ENCODE measurements at regions not wholly inside any gene's neighbourhood (a gene's known extent, or its start where the extent isn't known, plus 50 kb on each side); places are given as distances from the start of the nearest gene placed in this dataset.
"Not testable (repeated sequence)": the region's sequence is repeated elsewhere in the genome, so short reads cannot be mapped to it uniquely, and the experiment has no call there.

DNA sequence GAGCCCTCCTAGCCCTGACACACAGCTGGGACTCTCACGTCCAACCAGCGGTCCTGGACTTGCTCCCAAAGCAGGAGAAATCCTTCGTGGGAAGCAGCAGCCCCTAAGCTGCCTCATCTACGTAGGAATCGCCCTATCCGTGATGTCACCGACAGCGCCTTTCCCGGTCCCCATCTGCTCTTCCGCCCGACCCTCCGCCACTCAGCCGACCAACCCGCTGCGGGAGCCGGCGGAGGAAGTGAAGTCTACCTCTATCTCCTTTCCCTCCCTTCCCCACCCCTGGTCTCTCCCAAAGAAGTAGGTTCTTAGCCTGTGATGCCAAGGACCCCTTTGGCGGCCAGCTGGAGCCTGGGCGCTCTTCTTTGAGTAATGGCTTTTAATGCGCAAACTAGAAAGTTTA lies 272.1 kb downstream of the FAM72C start:
- no peak for DNase-seq (ENCODE audit: low read depth)

DNA sequence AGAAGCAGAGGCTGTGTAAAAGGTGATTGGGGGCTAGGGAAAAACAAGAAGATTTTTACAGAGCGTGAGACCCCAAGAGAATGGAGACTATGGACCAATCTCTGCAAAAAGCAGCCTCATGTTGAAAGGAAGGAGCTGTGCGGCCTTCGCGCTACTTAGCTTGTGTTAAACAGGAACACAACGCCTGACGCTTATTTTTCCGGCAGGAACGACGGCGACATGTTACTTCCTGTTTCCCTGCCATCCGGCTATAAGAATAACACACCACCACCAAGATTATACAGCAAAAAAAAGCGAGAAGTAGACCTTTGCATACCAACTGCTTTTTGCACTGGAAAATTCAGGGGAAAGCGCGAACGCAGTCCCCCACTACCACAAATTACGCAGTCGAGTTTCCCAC lies 272.7 kb downstream of the FAM72C start:
- no peak for DNase-seq (ENCODE audit: low read depth)

DNA sequence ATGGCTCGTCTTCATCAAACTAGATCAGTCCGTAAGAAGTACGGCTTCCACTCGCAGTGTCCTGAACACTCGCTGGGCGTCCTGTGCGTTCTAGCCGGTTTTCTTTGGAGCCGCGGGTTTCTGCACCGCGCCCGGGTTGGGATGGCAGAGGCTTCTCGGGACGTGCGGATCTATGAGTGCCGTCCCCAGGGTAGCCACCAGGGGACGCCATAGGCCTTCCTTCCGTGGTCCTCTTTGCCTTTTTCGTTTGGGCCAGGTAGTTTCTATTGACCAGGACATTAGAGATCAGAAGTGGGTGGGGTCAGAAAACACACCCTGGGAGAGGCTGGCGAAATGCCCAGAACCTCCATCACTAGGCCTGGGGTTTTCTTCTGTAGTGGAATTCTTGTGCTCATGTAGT lies 273.8 kb downstream of the FAM72C start:
- DNase-seq (ENCODE audit: low read depth): no peak

DNA sequence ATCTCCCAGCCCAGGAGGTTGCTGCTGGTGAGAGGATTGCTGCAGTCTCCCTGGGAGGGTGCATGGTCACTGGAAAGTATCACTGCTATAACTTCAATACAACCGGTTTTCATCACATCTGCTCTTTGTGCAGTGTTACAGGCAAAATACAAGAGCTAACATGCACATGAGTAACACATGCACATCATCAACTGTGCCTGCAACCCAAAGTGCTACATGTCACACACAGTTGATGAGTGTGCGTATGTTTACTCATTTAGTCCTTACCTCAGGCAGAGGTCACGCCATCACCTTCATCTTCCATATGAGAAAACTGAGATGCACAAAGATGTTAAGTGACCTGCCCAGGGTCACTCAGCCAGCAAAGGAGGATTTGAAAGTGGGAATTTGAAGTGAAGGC lies 277.7 kb downstream of the FAM72C start:
- DNase-seq (ENCODE audit: low read depth): no peak

DNA sequence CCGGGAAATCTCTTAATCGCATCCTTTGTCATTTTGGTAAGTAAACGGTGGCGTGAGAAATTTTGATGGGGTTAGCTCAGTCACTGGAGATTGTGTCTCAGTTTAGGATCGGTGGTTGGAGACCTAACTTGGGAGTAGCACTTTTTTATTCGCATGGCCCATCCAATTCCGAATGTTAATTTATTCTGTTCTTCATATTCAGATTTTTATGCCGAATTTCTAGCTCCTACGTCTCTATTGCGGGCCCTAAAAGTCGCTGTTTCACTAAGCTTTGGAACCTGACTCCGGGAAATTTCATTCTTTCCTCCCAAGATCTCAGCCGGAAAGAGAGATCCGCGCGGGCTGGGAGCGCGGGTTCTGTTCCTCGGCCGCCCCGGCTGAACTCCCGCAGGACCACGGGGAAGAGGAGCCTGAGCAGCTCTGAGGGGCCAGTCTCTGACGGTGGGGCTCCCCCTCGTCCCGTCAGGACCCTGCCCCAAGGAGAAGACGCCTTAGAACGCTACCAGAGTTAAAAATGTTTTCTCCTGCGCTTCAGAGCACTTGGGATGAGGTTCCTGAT lies 279.7 kb downstream of the FAM72C start:
- no peak for DNase-seq (ENCODE audit: low read depth)

DNA sequence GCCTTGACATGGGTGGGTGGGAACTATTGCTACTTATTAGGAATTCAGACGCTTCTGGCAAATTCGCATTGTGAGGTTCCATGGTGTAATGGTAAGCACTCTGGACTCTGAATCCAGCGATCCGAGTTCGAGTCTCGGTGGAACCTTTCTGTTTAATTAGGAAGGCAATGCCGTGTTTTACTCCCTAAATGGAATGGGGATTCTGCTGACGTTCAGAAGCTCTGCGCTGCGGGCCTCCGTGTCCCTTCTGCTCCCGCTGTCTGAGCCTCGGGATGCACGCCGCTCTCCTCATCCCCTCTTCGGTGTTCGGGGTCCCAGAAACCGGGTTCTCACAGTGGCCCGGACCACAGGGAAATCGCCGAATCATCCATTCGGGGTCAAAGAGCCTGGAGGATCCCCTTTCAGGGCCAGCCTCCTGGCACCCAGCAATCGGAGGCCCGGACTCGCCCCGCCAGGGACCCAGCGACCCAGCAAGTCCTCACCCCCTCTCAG lies 280.3 kb downstream of the FAM72C start:
- no peak for DNase-seq (ENCODE audit: low read depth)

DNA sequence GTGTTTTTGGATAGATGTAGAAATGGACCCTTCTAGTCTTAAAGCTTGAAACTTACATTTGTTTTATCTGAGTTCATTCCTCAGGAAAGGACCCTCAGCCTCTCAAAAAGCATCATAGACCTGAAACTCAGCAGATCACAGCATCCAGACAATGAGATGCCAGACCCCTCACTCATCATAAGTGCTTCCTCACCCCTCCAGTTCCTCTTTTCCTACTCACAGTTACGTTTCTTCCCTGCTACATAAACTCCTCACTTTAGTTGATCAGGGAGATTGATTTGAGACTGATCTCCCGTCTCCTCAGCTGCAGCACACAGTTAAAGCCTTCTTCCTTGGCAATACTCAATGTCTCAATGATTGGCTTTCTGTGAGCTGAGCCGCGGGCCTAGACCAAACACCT lies 282.0 kb downstream of the FAM72C start:
- DNase-seq (ENCODE audit: low read depth): no peak

DNA sequence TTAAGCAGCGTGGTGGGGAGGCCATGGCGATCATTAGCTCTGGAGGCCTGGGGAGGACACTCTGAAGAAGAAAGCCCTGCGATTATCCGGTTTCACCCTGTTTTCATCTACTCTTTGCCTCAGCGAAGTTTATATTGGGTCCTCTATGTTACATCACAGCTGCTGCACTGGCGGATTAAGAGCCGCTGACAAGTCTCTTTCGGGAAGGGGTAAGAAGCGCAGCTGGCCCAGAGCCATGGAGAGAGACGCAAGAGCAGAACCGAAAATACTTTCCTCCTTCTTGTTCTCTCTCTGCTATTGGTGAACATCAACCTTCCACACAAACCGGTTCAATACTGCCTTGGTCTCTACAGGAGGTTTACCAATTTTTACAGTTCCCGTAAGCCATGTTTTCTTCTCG lies 291.5 kb downstream of the FAM72C start:
- no peak for DNase-seq (ENCODE audit: low read depth)

DNA sequence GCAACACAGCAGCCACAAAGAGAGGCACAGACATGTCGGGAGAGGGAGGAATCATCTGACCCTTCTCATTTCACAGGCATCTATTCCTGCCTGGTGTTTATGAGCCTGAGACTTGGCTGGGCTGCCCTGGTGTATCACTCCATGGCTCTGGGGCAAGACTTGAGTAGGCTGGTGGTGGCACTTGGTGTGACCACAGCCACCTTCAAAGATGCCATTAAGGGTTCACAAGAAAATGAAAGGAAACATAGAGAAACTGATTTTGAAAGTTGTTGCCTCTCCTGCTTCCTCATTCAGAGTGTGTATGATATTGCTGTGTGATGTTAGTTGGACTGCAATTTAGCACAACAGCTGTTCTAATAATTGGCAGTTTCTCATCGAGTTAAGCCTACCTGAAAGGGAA lies 298.8 kb downstream of the FAM72C start:
- no peak for DNase-seq (ENCODE audit: low read depth)

DNA sequence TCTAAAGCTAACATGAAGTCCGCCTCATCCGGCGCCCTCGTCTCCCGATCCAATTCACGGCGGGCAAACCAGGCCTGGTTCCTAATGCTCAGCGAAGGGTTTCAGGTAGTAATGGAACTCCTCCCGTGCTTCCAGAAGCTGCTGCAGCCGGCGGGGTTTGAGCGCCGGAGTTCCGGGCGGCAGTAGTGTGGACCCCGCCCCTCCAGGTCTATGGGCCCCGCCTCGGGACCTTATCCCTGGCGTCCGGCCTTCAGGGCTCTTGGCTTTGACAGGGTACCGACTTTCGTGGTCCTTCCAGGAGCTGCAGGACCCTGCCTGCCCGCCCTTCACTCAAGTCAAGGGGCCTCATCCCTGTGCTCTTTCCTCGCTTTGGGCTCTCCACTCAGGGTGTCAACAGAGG lies 304.1 kb downstream of the FAM72C start:
- no peak for DNase-seq (ENCODE audit: low read depth)

DNA sequence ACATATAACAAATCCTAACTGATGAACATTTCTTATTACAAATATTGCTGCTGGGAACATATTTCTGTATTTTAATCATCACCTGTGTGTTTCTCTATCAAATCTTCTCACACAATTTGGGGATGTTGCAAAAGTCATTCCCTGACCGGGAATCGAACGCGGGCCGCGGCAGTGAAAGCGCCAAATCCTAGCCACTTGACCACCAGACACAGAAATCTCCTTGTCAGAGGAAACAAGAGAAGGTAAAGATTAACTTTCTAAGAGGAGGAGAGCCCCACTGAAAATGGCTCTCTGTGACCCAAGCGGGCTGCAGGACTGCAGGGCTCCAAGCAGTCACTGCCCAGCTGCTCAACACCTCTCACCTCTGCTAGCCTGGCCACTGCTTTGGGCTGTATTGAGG lies 304.9 kb downstream of the FAM72C start:
- DNase-seq (ENCODE audit: low read depth): no peak

DNA sequence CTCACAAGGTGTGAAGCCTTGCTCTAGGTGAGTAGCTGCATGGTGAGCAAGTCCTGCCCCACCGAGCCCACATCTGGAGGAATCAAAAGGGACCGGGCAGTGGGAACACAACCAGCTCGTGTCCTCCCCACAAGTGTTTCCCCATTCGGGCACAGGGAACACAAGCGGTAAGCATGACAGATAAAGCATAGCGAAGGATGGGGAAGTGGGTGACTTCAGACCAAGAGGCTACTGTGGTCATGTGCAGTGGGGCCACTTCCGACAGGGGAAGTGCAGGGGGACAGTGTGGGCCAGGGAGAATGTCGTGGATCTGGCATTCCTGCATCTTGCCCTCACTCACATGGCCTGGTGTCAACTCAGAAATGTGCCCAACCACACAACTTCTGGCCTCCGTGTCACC lies 306.2 kb downstream of the FAM72C start:
- DNase-seq (ENCODE audit: low read depth): no peak

DNA sequence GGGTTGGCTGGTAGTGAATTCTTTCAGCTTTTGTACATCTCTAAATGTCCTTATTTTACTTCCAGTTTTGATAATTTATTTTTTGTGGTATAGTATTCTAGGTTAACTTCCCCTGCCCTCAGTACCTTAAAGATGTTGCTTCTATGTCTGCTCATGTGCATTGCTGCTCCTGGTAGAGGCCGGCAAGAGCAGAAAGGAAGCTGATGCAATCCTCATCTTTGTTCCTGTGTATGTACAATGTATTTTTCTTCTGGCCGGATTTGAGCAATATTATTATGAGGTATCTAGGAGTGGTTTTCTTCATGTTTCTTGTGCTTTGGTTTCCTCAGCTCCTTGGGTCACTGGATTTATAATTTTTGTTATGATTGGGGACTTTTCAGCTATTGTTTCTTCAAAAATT lies 308.7 kb downstream of the FAM72C start:
- not testable (repeated sequence) for DNase-seq (ENCODE audit: low read depth)

DNA sequence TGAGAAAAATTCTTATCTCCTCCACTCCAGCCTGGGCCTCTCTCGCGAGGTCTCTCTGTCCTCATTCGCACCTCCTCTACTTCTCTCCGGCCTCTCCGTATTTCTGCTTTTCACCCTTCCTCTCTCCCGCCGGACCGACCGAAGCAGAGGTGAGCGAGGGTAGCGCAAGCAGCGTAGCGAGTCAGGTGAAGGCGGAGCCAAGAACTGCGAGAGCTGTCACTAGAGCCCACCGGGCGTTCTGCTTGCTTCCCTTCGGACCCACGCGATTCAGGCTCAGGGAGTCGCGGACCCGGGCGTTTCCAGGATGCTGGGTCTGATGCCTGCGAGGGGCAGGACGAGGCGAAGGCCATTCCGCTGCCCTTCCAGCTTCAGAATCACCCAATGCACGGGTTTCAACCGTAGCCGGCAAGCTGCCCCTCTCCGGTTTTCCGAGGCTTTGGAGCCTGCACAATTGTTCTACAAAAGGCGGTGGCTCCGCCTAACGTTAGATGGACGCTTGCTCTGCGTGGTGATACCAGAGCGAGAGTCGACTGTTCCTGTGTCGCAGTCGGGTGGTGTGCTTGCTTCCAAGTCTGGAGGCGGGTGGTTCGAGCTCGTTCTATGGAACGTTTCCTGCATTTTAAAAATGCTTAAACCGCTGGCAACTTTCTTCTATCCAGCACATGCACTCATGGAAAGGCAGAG lies 310.2 kb downstream of the FAM72C start:
- no peak for DNase-seq (ENCODE audit: low read depth)

DNA sequence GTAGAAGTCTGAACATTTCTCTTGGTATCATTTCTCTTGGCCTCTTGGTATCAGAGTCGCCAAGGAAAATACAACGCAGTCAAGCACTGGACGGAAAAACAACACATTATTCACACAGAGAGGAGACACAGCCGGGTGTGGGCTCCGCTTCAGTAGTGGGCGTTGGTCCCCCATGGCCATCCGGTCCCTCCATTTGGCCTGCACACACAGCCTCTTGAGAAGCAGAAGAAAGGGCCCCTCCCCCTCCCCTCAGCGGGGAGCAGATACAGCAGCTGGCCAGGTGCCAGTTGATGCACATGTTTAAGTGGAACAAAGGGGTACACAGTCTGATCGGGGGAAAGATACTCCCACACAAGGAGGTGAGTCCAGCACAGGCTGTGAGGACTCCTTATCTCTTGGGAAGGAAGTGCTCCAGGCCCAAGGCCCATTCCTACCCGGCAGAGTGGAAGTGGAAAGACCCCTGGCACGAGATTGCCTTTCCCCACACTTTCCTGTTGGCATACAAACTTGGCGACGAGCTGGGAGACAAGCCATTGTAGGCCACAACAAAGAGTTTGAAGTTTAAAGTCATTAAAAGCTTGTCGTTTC lies 311.3 kb downstream of the FAM72C start:
- DNase-seq (ENCODE audit: low read depth): no peak

DNA sequence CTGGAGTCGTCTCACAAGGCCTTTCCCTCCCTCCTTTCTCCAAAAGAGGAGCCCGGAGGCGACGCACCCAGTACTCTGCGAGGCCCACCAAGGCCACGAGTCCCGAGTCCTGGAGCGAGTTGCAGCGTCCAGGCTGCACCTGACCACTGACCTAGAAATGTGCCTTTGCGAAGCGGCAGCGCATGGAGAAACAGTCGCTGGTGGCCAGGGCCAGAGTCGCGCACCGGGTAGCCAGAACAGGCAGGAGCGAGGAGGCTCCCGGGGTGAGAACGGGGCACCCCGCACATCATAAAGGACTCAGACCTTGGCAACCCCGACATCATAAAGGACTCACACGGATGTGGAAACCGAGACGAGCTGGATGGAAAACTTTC lies 318.4 kb downstream of the FAM72C start:
- DNase-seq (ENCODE audit: low read depth): no peak

DNA sequence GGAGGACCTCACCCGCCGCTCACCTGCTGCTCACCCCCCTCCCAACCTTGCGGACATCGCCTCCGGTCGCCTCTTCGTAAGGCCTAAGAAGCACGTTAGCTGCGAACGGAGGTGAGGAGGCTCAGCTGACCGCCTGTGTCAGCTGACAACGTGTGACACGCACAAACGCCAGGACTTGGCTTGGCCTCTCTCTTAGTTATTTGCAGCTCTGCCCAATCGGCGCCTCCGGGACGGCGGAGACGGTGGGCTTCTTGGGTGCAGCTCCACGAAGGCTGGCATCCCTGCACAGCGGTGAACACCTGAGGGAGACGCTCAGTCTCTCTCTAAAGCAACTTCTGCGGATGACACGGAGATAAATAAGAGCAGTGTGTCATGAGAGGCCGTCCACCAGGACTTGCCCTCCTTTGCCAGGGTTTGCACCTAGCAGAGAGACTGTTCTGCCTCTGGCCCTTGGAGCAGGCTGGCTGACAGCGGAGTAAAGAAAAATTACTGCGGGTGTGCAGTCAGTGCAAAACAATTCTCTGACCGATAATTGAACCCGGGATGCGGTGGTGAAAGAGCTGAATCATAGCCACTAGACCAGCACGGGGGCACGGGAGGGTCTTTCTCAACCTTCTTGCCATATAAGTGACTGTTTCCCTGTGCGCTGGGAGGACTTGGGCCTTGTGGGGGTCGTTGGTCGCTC lies 318.9 kb downstream of the FAM72C start:
- DNase-seq (ENCODE audit: low read depth): no peak

DNA sequence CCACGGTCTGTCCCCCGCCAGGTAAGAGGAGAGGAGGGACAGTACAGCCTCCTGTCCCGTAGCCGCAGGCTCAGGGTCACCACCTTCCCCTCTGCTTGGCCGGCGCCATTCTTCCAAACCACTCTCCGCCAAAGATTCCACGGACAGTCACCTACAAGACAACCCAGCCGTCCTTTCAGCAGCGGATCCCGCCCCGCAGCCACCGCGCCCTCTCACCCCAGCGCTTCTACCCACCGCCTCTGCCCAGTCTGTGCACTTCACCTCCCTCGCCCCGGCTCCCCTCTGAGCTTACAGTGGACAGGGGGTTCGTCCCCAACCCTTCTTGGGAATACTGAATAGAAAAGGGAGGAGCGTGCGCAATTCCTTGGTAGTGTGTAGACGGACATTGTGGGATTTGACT lies 319.6 kb downstream of the FAM72C start:
- no peak for DNase-seq (ENCODE audit: low read depth)

DNA sequence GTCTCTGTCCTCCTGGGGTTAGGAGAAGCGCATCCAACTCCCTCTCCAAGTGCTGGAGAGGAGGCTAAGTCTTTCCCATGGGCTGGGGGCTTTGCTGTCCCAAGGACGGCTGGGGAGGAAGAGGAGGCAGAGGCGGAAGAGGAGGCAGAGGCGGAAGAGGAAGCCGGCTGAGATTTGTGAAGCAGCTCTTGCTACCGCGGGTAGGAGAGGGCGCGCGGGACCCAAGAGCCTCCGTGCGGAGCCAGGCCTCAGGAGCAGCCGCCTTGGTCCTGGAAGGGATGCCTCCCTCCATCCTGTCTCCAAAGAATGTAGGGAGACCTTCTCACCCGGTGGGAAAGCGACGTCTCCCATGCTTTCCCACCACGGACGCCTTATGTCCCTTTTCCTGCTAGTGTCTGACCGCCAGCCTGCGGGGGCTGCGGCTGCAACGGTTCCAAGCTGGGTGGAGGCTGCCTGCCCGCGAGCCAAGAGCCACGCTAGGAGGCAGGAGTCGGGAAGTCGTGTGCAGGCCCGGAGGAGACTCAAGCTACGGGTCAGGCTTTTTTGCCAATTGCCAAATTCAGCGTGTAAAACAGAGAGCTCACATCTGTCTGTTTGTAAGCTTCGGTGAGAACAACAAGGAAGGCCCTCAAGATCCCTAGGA lies 320.3 kb downstream of the FAM72C start:
- DNase-seq (ENCODE audit: low read depth): no peak

DNA sequence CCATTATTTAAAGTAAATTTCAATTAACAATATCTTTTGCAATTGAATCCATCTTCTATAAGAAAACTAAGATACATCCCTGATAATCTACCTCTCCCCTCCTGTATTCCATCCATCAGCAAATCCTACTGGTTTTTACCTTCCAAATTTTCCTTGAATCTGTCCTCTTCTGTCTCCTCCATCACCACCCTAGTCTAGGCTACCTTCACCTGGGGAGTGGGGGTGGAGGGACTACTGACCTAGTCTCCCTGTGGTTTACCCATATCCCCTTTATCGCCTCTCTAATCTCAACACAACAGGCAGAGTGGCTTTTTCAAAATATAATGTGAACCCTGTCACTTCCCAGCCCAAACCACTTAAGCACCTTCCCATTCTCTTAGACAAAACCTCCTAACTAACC lies 327.8 kb downstream of the FAM72C start:
- not testable (repeated sequence) for DNase-seq (ENCODE audit: low read depth)

DNA sequence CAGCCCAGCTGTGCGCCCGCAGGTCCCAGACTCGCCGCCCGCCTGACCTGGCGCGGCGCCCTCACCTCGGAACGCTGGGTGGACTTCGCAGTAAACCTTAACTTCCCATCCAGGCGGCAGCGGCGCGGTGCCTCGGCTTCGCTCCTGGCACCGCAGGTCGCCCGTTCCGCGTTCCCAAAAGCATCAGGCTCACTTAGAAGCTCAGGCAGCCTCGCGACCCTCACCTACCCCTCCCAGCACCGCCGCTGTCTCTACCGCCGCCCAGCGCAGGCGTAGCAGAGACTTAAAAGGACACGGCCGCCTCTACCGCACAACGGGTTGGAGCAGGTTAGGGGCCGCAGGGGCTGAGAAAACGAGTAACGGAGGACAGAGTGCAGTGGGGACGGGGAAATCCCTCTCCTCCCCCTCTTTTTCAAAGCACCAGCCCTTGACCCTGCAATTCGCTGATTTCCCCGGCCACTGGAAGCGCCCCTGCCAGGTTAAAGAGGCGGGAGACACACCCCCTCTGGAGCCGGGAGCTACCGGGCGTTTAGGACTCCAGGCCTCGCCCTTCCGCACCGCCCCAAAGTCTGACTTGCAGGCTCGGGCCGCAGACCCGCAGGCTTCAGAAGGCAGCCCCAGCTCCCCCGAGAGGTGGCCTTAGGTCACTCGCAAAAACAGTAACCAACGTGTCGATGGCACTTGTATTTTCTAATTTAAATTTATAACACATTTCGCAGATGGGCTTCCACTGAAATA lies 328.5 kb downstream of the FAM72C start:
- DNase-seq (ENCODE audit: low read depth): no peak

DNA sequence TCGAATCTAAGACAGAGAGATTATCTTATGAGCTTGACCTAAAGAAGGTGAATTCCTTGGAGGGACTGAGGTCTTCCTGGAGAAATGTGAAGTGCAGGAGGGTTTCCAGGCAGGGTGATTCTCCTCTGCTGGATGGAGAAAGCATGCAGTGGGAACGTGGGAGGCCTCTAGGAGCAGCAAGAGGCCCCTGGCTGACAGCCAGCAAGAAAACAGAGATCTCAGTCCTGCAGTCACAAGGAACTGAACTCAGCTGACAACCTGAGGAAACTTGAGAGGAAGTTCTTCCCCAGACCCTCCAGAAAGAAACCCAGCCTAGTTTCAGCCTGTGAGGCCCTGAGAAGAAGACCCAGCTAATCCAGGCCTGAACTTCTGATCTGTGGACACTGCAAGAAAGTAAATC lies 345.9 kb downstream of the FAM72C start:
- no peak for DNase-seq (ENCODE audit: low read depth)
